Calu3 (cell line): ENCODE measurements at regions not wholly inside any gene's neighbourhood (a gene's known extent, or its start where the extent isn't known, plus 50 kb on each side); places are given as distances from the start of the nearest gene placed in this dataset.
A peak's percentile ranks its signal among the peaks of the same experiment; 100 is the strongest.

Experiments used
- BruUV-seq: library from RNA; stranded (reverse); fragments of 400-500 nt; replicated peaks from 2 replicates; lab custom pipeline; 2021; lab: Mats Ljungman, UMichigan
- CTCF ChIA-PET: fragments of 300-600 bp; sonication (Branson Sonifier 250); formaldehyde crosslinking; loops from one replicate; lab custom pipeline; 2022; ENCODE audit warnings: antibody characterized with exemption; lab: Charles Lee
- DNase-seq: peaks from one replicate; pipeline ENCODE4 v3.0.0; 2022
- H3K27ac Mint-ChIP-seq: one replicate; pipeline ENCODE4 v1.8.0; 2022; ENCODE audit warnings: mixed read lengths; ENCODE audit not compliant: unreplicated experiment
- H3K27me3 Mint-ChIP-seq: one replicate; pipeline ENCODE4 v1.8.0; 2022; ENCODE audit warnings: mixed read lengths; ENCODE audit not compliant: unreplicated experiment
- H3K36me3 Mint-ChIP-seq: one replicate; pipeline ENCODE4 v1.8.0; 2022; ENCODE audit warnings: mild to moderate bottlenecking, moderate library complexity, mixed read lengths; ENCODE audit not compliant: insufficient read depth, unreplicated experiment
- H3K4me1 Mint-ChIP-seq: one replicate; pipeline ENCODE4 v1.8.0; 2022; ENCODE audit warnings: mild to moderate bottlenecking, low read depth, mixed read lengths; ENCODE audit not compliant: unreplicated experiment
- H3K4me3 Mint-ChIP-seq: one replicate; pipeline ENCODE4 v1.8.0; 2022; ENCODE audit warnings: mild to moderate bottlenecking, low read depth, moderate library complexity, mixed read lengths; ENCODE audit not compliant: unreplicated experiment
- H3K9me3 Mint-ChIP-seq: one replicate; pipeline ENCODE4 v1.8.0; 2022; ENCODE audit warnings: low read depth, mixed read lengths; ENCODE audit not compliant: unreplicated experiment
- CTCF ChIP-seq: fragments of 200-600 bp; IDR thresholded peaks from one replicate; pipeline ENCODE4 v1.8.0; 2022; ENCODE audit warnings: antibody characterized with exemption; ENCODE audit not compliant: unreplicated experiment
- intact Hi-C: fragments of 100-400 bp; cut with micrococcal nuclease; formaldehyde crosslinking; loops from one replicate; pipeline ENCODE4 v1.10.0; 2022; ENCODE audit not compliant: unreplicated experiment

- H3K27ac Mint-ChIP-seq: no peak overlapping the region
- H3K4me1 Mint-ChIP-seq: no peaks in the 10 kb centered on the region
- intact Hi-C loops: no loop called here
- H3K27me3 Mint-ChIP-seq: peaks cover 15% of the 10 kb centered on the region
- TF ChIP-seq CTCF: no peak
- H3K9me3 Mint-ChIP-seq: no peaks in the 10 kb centered on the region
- CTCF ChIA-PET: no interaction called here
- BruUV-seq: no TSS peak
- H3K36me3 Mint-ChIP-seq: peaks cover 5% of the 10 kb centered on the region
- DNase-seq: no peak
- no peak overlapping the region for H3K4me3 Mint-ChIP-seq
Observed at GRCh38 chr18:10120622-10121021, 206.8 kb downstream of the VAPA start.

- no TSS peak for BruUV-seq
- H3K36me3 Mint-ChIP-seq: peaks cover 5% of the 10 kb centered on the region
- intact Hi-C loops: no loop called here
- CTCF ChIA-PET: no interaction called here
- H3K27ac Mint-ChIP-seq: no peak overlapping the region
- no peaks in the 10 kb centered on the region for H3K9me3 Mint-ChIP-seq
- peaks cover 11% of the 10 kb centered on the region for H3K27me3 Mint-ChIP-seq
- no peak overlapping the region for H3K4me3 Mint-ChIP-seq
- DNase-seq: no peak
- TF ChIP-seq CTCF: no peak
- no peaks in the 10 kb centered on the region for H3K4me1 Mint-ChIP-seq
Observed at GRCh38 chr18:10121028-10121427, 207.2 kb downstream of the VAPA start.

GRCh38 chr18:10121786-10122515 is 208.1 kb downstream of the VAPA start:
- H3K27me3 Mint-ChIP-seq: peaks cover 9% of the 10 kb centered on the region
- TF ChIP-seq CTCF: no peak
- intact Hi-C loops: loop anchor here (1.0 kb wide), 1 partner anchor 20 kb away; no protein-coding TSS in a partner anchor

GRCh38 chr18:10122988-10123950 is 209.5 kb downstream of the VAPA start:
- H3K4me1 Mint-ChIP-seq: no peaks in the 10 kb centered on the region
- CTCF ChIA-PET: interaction anchor here (0.6 to 1.0 kb wide), 4 partner anchors 20 to 1857 kb away, joined by 3 to 6 read pairs (median 4); no protein-coding TSS in a partner anchor
- no peak for DNase-seq
- no TSS peak for BruUV-seq
- H3K9me3 Mint-ChIP-seq: no peaks in the 10 kb centered on the region
- H3K27ac Mint-ChIP-seq: no peak overlapping the region
- H3K27me3 Mint-ChIP-seq: peaks cover 17% of the 10 kb centered on the region
- intact Hi-C loops: loop anchor here (1.0 kb wide), 1 partner anchor 19 kb away; no protein-coding TSS in a partner anchor
- TF ChIP-seq CTCF: no peak
- peaks cover 5% of the 10 kb centered on the region for H3K36me3 Mint-ChIP-seq
- H3K4me3 Mint-ChIP-seq: no peak overlapping the region

More at GRCh38 chr18:10121786-10122515, 208.1 kb downstream of the VAPA start:
- Mint-ChIP-seq H3K36me3 (peaks cover 5% of the 10 kb centered on the region), H3K27ac (no peak overlapping the region), H3K4me1 (no peaks in the 10 kb centered on the region), H3K4me3 (no peak overlapping the region), H3K9me3 (no peaks in the 10 kb centered on the region)
- CTCF ChIA-PET: interaction anchor here (1.0 to 1.2 kb wide), 2 partner anchors 41 to 106 kb away, joined by 3 read pairs; no protein-coding TSS in a partner anchor
- peak; percentile 18 for DNase-seq
- no TSS peak for BruUV-seq
